NCI-H2107 treated with DMSO at 0.1 percent for 48 hours (cell line): ENCODE measurements at regions not wholly inside any gene's neighbourhood (a gene's known extent, or its start where the extent isn't known, plus 50 kb on each side); places are given as distances from the start of the nearest gene placed in this dataset.
"Not testable (repeated sequence)": the region's sequence is repeated elsewhere in the genome, so short reads cannot be mapped to it uniquely, and the experiment has no call there.

Source experiments
- DNase-seq: peaks from one replicate; lab custom pipeline; 2025; ENCODE audit not compliant: unreplicated experiment; lab: John Stamatoyannopoulos, UW

DNA sequence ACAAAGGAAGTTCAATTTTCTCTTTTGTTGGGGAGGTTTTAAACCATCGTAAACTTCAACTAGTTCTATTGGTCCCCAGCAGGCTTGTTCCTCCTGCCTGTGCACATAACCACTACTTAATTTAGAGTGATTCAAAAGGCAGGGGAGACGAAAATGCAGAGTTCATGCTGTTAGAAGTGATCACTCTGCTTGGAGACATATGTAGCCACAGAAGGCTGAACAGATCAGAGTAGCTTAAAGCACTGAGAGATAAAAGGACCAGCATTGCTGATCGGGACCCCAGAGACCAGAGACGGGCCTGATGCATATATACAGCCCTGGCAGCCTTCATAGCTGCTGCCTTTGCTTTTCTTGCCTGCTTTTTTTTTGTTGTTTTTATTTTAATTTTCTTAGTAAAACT lies 662.0 kb upstream of the CPEB2 start:
- no peak for DNase-seq

DNA sequence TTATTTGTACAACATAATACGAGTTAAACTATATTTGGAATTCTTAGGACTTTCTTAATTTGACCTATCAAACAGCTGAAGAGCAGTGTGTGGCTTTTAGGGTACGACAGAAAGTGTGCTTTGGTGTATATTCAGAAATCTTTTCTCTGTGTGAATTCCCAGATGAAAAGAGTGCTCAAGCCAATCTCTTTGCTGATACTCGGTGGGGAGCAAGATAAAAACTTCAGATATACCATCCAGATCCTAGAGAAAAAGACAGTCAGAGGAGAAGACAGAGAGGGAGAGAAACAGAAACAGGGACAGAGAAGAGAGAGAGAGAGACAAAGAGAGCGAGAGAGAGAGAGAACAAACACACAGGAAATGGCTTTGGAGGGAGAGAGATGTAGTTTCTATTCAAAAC lies 658.3 kb upstream of the CPEB2 start:
- no peak for DNase-seq

DNA sequence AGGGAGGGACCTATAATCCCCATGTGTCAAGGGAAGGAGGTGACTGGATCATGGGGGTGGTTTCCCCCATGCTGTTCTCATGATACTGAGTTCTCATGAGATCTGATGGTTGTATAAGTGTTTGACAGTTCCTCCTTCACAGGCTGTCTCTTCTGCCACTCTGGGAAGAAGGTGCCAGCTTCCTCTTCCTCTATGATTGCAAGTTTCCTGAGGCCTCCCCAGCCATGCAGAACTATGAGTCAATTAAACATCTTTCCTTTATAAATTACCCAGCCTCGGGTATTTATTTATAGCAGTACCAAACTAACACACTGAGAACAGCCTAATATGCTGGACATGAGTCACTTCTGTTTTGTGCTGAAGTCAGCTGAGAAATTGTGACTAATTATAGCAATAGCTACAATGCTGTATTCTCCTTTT lies 656.9 kb upstream of the CPEB2 start:
- no peak for DNase-seq

DNA sequence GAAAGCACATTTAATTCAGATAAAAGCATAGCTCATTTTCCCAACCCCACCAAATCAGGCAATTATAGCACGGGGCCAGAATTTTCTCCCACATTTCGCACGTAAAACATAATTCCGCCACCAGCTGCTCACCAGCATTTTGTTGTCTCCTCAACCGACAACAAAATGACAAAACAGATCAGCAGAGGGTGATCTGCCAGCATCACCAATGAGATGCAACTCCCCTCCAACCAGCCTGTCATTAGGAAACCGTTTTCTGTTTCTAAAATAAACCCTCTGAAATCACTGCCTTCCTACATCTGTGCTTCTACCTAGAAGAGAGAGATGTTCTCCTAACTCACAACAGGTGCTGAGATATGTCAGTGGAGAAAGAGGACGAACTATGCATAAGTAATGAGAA lies 654.8 kb upstream of the CPEB2 start:
- DNase-seq, result no peak

DNA sequence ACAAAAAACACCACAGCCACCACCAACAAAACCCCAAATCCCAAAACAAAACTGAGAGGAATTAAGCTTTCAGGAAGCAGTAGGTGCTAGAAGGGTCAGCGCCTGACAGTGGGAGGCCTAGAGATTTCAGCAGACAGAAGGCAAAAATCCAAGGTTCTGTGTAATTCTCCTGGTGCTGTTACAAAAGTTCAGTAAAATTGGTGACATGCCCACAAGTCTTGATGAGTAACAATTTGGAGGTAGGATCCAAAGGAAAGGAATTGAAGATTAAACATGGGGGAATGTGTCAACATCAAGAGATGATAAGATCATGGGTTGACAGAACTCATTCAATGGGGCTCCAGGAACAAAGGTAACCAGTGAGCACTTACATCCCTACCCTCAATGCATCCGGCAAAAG lies 653.8 kb upstream of the CPEB2 start:
- no peak for DNase-seq

DNA sequence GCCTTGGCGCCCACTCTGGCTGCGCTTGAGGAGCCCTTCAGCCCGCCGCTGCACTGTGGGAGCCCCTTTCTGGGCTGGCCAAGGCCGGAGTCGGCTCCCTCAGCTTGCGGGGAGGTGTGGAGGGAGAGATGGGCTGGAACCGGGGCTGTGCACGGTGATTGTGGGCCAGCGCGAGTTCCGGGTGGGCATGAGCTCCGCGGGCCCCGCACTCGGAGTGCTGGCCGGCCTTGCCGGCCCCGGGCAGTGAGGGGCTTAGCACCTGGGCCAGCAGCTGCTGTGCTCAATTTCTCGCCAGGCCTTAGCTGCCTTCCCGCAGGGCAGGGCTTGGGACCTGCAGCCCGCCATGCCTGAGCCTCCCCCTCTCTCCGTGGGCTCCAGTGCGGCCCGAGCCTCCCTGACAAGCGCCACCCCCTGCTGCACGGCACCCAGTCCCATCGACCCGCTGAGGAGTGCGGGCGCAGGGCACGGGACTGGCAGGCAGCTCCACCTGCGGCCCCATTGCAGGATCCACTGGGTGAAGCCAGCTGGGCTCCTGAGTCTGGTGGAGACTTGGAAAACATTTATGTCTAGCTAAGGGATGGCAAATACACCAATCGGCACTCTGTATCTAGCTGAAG lies 643.6 kb upstream of the CPEB2 start:
- DNase-seq, result not testable (repeated sequence)

DNA sequence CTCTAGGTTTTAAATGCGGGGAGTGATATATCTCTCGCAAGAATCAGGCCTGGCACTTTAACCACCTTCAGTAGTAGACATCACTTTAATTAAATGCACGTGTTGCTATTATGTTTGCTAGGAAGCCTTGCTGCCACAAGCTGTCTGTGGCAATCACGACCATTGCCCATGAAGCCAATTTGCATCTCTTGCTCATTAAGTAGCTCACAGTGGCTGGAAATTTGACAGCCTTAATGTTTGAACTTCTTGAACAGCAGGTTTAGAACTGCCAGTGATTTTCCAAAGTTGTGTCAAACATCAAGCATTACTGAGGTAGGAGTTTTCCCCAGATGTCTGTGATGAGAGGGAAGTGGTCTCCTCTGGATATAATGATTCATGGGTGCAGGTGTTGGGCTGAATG lies 642.3 kb upstream of the CPEB2 start:
- no peak for DNase-seq

DNA sequence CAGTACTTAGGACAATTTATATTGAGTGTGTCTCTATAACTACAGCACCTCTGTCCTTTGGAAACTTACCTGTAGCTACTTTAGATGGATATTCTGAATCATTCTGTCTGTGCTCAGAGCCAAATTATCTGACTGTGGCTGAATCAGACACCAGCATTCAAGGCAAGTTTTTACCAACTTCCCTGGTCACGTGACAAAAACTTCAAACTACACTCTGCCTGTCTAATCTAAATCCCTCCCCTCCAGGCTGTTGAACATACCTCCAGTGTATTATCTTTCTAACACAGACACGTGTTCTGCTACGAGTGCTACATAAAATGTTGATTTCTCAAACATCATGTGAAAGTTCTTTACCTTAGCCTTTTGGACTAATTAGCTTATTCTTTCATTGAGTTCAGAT lies 641.2 kb upstream of the CPEB2 start:
- no peak for DNase-seq

DNA sequence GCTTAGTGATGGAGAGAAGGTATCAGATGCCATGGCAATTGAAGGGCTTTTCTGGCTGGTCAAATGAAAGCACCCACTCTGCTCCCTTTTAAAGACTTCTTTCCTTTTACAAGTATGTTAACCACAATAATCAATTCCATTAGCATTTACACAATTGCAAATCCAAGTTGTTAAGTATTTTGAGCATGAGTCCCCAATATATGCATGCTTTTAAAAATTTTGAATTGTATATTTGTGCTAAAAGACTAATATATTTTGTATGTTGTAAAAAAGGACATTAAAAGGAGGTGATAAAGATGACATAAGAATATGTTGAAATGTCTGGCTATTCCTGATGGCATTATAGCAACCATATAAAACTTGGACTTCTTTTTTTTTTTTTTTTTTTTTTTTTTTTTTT lies 639.9 kb upstream of the CPEB2 start:
- no peak for DNase-seq

DNA sequence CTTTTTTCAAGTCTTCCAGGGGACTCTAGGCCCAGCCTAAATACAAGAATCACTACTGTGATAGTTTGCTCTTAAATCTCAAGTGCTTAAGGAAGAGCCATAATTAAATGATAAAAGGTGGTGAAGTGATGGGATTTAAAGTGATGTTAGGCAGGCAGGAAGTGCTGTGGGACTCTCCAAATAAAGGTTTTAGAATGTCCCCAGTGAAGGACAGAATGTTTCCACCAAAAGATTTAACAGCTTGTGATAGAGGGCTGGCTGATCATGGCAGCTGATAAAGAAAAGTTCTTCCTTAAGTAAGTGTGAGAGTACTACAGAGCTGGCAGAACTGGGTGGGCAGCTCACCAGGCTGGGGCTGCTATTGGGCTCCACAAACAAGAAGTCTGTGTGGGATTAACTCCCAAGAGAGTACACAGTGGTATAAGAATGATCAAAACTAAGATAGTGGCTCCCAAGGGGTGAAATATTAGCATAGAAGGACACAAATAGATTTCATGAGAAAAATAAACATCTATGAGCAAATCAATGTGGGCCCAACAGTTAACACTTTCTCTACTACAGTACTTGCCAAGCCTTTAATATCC lies 637.2 kb upstream of the CPEB2 start:
- no peak for DNase-seq

DNA sequence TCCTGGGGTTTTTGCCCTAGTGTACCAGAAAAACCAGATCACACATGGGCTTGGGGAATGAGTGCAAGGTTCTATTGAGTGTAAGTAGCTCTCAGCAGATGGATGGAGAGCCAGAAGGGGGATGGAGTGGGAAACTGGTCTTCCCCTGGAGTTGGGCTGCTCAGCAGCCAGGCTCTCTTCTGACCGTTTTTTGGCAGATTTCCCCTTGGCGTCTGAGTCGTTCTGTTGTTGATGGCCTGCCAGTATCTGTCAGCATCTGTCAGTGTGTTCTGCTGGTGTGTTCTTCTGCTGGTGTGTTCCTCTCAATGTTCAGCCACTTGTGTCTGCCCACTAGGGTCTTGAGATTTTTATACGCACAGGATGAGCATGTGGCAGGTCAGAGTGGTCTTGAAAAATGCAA lies 633.9 kb upstream of the CPEB2 start:
- no peak for DNase-seq

DNA sequence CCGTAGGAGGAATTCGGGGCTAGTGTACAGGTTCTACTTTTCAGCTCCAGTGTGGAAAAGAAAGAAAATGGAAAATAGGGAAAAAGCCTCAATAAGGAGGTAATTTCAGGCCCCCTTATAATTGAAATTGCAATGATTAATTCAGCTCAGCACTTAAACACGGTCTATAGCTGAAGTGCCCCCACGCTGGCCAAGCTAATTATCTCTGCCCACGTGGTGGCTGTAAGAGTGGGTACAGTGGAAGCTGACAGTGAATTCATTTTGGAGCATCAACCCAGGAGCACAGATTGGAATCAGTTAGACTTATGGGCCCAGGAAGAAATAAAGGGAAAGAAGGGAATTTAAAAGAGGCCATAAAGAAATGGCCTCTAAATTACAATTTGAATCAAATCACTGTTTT lies 631.1 kb upstream of the CPEB2 start:
- DNase-seq, result no peak

DNA sequence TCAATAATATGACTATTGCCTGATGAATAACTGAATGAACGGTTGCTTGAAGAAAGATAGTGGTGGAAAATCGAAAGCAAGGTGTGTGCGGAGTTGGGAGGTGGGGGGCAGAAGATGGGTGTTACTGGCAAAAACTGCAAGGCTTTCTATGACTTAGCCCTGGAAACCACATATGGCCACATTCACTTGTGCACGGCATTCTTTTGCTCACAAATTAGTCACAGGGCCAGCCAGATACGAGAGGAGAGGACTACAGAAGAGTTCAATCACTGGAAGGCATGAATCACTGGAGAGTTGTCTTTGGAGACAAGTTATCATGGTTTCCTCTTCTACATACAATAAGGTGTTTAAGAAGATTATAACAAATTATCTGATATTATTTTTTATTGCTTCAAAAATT lies 626.5 kb upstream of the CPEB2 start:
- DNase-seq, result no peak

DNA sequence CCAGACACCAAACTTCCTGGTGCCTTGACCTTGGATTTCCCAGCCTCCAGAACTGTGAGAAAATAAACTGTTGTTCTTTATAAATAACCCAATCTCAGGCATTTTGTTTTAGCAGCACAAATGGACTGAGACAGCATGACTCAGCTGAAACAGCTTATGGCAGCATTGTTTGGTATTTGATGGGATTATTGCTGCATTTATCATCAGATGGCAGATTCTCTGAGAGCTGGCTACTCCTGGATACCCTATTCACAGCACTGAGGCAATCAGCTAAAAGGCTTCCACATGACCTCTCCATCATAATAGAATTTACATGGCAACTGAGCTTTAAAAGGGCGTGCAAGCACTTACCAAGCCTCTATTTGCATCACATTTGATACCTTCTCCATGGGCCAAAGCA lies 623.1 kb upstream of the CPEB2 start:
- no peak for DNase-seq

DNA sequence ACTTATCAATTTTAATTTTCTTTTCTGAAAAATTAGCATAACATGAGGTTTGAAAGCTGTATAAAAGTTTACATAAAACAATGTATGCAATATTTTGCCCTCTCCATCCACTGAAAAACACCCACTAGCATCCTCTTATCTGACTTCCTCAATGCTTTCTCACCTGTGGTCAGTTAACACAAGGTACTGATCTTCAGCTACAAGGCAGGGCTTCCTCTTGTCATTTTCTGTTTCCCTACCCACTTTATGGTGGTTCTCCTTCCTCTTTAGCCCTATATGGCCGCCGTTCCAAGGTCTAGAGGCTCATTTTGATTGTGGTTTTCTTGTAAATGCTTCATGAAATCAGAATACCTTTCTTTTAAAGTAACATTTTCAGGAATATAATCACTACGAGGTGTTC lies 618.6 kb upstream of the CPEB2 start:
- no peak for DNase-seq

DNA sequence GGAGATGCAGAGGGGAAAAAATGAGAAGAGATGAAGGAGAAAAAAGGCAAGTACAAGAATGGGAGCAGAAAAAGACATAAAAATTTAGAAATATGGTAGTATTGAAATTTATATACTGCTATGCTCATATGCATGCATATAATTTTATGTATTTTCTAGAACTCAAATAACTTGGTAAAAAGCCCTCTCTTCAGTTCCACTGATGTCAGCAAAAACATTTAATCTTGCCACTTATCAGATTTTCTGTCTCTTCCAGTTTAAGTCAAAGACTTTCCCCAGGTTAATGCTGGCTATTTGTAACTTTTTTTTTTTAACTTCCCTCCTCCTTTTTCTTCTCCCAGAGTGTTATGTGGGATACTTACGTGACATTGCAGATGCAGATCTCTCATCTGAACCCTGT lies 617.5 kb upstream of the CPEB2 start:
- no peak for DNase-seq

DNA sequence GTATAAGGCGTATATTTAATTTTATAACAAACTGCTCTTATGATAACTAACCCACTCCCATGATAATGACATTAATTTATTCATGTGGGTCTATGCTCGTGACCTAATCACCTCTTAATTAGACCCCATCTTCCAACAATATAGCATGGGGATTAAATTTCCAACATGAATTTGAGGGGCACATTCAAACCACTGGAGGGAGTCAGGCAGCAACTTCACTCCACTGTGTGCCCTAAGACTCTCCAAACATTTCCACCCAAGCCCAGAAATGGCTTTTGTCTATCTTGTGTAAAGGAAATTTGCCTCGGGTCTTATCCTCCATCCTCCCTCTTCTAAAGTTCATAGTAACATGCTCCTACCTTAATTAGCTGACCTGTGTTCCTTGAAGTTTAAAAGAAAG lies 616.1 kb upstream of the CPEB2 start:
- no peak for DNase-seq

DNA sequence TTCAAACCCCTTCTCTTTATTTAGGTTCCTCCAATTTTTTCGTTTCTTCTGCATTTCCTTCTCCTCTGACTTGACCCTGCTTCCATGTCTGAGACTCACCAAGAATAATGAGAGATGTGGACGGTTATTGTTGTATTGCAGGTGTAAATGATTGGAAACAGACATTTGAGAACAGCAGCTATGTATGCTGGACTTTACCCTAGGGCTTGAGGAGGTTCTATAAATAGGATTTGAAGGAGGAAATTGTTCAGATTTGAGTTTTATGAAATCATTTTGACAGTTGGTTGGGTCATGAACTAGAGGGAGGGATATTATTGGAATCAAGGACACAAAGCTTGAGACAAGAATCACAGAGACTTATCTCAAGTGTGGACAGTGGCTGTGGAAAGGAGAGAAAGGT lies 614.6 kb upstream of the CPEB2 start:
- no peak for DNase-seq

DNA sequence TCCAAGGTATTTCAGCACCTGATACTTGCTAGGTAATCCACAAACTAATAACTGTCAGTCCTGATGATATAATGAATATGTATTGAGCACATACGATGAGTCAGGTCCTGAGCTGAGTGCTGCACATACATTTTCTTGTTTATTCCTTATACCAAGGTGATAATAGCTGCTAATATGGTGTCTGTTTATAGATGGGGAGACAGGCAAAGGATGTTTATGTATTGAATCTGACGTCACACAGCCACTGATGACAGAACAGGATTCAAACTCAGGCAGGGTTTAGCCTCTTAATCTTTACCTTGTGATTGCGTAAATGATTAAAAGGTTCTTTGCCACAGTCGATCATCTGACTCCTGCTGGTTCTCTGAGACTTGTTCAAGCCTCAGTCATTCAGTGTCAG lies 609.9 kb upstream of the CPEB2 start:
- no peak for DNase-seq

DNA sequence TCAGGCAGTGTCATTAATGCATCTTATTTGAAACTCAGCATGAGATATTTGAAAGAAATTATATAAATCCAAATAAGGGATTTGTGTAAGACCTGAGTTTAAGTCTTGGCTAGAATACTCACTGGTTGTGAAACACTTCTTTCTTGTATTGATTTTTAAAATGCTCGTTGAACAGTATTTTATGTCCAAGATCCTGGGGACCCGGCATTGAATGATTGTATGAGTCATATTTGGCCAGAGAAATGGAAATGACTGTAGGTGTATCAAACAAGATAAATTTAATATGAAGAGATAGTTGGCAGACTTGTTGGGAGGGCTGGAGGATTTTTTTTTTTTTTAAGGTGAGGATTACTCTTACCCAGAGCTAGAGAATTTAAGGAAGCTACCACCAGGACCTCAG lies 606.1 kb upstream of the CPEB2 start:
- DNase-seq, result no peak

DNA sequence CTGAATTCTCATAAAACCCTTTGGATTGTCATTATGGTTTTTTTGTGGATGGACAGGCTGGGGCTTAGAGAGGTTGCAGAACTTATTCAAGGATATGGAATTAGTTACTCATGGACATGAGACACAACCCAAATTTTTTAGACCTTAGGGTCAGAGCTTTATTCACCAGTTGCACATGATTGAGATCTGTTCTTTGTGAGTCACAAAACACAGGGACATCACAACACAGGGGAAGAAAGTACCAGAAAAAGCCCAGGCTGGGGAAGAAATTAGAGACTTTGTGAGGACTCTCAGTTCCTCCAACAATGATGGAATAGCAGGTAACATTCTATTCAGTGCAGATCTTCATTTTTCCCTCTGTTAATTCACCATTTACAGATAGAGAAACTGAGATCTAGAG lies 602.4 kb upstream of the CPEB2 start:
- no peak for DNase-seq

DNA sequence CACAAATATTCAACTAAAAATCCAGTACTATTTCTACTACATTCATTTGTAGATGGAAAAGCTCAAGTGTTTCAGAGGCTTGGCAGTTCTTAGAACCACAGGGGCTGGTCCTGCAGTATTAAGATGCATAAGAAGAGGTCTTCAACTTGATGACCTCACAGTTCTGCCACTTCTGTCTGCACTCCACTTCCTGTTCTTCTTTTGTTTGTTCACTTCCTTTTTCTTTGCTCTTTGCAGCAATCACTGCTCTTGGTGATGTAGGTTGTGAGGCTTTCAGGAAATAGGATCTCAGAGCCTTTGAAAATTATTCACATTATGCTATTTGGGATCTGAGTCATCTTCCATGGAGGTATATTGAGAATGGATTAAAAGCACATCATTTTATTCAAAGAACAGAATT lies 602.0 kb upstream of the CPEB2 start:
- DNase-seq, result no peak

DNA sequence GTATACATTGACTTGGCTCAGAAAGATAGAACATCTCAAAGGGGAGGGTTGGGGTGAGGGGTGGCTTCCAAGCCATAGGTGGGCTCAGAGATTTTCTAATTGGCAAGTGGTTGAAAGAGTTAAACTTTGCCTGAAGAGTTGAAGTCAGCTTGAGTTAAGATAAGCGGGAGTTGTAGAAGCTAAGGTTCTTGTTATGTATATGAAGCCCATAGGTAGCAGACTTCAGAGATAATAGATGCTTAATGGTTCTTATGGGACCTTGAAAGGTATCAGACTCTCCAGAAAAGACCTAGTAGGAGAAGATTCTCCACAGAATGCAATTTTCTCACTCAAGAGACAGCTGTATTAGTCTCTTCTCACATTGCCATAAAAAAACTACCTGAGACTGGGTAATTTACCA lies 599.1 kb upstream of the CPEB2 start:
- no peak for DNase-seq

DNA sequence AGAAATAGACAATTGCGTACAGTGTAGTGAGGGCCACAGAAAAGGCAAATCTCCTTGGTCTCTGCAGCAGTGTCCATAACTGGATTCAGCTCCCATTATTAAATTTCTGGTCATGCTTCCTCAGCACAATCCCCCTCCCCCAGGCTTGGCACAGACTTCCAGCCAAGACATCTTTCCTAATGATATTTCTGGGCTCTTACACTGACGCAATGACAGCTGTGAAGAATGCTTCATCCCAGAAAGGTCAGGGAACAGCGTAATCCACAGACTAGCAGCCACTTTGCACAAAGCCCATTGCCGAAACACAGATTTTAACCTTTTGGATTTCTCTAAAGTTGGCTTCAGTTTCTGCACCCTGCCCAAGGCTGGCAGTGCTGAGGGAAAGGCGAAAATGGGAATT lies 597.6 kb upstream of the CPEB2 start:
- no peak for DNase-seq
